Memory B cell (primary cell): ENCODE measurements at regions not wholly inside any gene's neighbourhood (a gene's known extent, or its start where the extent isn't known, plus 50 kb on each side); places are given as distances from the start of the nearest gene placed in this dataset.
"Not testable (repeated sequence)": the region's sequence is repeated elsewhere in the genome, so short reads cannot be mapped to it uniquely, and the experiment has no call there.

Experiments
- ATAC-seq: fragments of 150-1000 bp; cut with Tn5 transposase; 2 replicates; pipeline ENCODE4 v1.10.0; 2021; ENCODE audit warnings: low read depth, mild to moderate bottlenecking, moderate library complexity
- DNase-seq, 2 donors: peaks; one replicate each; pipeline ENCODE4 v3.0.0; 2022; ENCODE audit warnings: low spot score in 2 of 2
- H3K27ac Mint-ChIP-seq: one replicate; pipeline ENCODE4 v1.8.0; 2022; ENCODE audit warnings: mild to moderate bottlenecking, moderate library complexity, mixed read lengths
- H3K27me3 Mint-ChIP-seq: one replicate; pipeline ENCODE4 v1.8.0; 2022; ENCODE audit warnings: mixed read lengths
- H3K36me3 Mint-ChIP-seq: one replicate; pipeline ENCODE4 v1.8.0; 2022; ENCODE audit warnings: mild to moderate bottlenecking, mixed read lengths
- H3K4me1 Mint-ChIP-seq: one replicate; pipeline ENCODE4 v1.8.0; 2022; ENCODE audit warnings: mixed read lengths
- H3K4me3 Mint-ChIP-seq: one replicate; pipeline ENCODE4 v1.8.0; 2022; ENCODE audit warnings: mild to moderate bottlenecking, moderate library complexity, mixed read lengths
- H3K9me3 Mint-ChIP-seq: one replicate; pipeline ENCODE4 v1.8.0; 2022; ENCODE audit warnings: mixed read lengths

DNA sequence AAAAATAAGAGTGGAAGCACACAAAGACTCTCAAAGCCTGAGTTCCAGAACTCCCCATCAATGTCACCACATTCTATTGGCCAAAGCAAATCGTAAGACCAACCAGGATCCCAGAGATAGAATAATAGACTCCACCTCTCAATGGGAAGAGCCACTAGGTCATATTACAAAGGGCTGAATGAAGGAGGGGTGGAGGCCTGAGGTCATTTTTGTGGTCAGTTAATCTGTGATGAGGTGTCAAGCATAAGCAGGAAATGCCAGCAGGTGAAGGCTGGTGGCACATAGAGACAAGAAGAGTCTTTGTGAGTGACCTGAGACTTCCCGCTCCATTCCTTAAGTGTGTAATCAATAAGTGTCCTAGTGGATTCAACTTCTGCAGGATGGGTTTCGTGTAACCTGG, 144.3 kb downstream of the TFCP2L1 start:
- DNase-seq (no peak), ATAC-seq (no peak)
- H3K36me3 Mint-ChIP-seq, result no peaks in the 10 kb centered on the region
- no peak overlapping the region for H3K27ac Mint-ChIP-seq
- no peaks in the 10 kb centered on the region for H3K4me1 Mint-ChIP-seq
- peaks cover 12% of the 10 kb centered on the region for H3K27me3 Mint-ChIP-seq
- no peak overlapping the region for H3K4me3 Mint-ChIP-seq
- peaks cover 2% of the 10 kb centered on the region for H3K9me3 Mint-ChIP-seq

DNA sequence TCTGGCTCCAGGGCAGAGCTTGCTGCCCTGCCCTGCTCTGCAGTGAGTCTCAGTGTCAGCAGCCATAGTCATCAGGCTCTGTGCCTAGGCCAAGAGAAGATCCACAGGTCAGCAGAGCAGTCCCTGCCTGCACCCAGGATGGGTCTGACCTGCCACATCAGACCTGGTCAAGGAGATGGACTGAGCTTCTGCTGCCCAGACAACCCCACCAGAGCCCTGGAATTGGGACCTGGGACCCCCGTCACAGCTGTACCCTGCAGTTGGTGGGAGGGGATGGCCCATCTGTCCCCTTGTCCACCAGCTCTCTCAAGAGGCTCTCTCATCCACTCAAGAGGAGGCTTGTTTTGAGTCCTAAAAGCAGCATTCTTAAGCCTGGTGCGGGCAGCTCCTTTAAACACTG, 142.6 kb downstream of the TFCP2L1 start:
- DNase-seq, result no peak
- no peak overlapping the region for H3K4me3 Mint-ChIP-seq
- no peaks in the 10 kb centered on the region for H3K36me3 Mint-ChIP-seq
- no peak for ATAC-seq
- peaks cover 2% of the 10 kb centered on the region for H3K9me3 Mint-ChIP-seq
- peaks cover 12% of the 10 kb centered on the region for H3K27me3 Mint-ChIP-seq
- no peaks in the 10 kb centered on the region for H3K4me1 Mint-ChIP-seq
- no peak overlapping the region for H3K27ac Mint-ChIP-seq

- Mint-ChIP-seq H3K27ac (no peak overlapping the region), H3K4me1 (no peaks in the 10 kb centered on the region), H3K9me3 (peaks cover 2% of the 10 kb centered on the region), H3K4me3 (no peak overlapping the region), H3K27me3 (peaks cover 12% of the 10 kb centered on the region), H3K36me3 (no peaks in the 10 kb centered on the region)
- DNase-seq, result no peak
- no peak for ATAC-seq
These were observed 140.9 kb downstream of the TFCP2L1 start for GRCh38 chr2:121144111-121144510.

DNA sequence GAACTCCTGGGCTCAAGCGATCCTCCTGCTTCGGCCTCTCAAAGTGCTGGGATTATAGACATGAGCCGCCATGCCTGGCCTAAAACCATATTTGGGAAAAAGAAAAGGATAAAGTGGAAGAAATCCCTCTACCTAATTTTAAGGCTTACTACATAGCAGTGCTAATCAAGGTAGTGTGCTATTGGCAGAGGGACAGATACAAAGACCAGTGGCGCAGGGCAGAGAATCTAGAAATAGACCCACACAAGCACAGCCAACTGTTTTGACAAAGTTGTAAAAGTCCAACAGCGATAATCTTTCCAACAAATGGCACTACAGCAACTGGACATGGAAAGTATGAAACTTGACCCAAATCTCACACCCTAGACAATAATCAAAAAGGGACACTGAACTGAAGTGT, 138.4 kb downstream of the TFCP2L1 start:
- H3K4me1 Mint-ChIP-seq, result no peaks in the 10 kb centered on the region
- no peak overlapping the region for H3K27ac Mint-ChIP-seq
- H3K9me3 Mint-ChIP-seq, result peaks cover 2% of the 10 kb centered on the region
- H3K27me3 Mint-ChIP-seq, result peaks cover 12% of the 10 kb centered on the region
- DNase-seq (no peak), ATAC-seq (no peak)
- no peak overlapping the region for H3K4me3 Mint-ChIP-seq
- H3K36me3 Mint-ChIP-seq, result no peaks in the 10 kb centered on the region

DNA sequence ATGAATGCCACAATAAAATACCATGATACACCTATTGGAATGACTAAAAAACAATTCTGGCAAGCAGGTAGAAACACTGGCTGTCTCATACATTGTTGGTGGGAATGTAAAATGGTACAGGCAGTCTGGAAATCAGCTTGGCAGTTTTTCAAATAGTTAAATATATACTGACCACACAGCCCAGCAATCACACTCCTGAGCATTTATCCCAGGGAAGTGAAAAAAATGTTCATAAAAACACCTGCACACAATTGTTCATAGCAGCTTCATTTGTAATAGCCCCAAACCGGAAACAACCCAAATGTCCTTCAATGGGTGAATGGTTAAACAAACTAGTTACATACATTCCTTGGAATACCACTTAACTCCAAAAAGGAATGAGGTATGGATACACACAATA, 137.2 kb downstream of the TFCP2L1 start:
- Mint-ChIP-seq H3K9me3 (peaks cover 2% of the 10 kb centered on the region), H3K4me1 (no peaks in the 10 kb centered on the region), H3K27ac (no peak overlapping the region), H3K27me3 (peaks cover 9% of the 10 kb centered on the region), H3K4me3 (no peak overlapping the region), H3K36me3 (no peaks in the 10 kb centered on the region)
- ATAC-seq (no peak), DNase-seq (no peak)

DNA sequence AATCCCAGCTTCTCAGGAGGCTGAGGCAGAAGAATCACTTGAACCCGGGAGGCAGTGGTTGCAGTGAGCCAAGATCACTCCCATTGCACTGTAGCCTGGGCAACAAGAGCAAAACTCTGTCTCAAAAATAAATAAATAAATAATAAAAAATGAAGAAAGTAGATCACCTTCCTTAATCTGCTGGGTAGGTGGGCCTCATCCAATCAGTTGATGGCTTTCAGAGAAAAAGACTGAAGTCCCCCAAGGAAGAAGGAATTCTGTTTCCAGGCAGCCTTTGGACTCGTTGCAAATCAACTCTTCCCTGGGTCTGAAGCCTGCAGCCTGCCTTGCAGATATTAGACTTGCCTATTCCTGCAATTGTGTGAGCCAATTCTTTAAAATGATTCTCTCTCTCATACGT, 136.5 kb downstream of the TFCP2L1 start:
- DNase-seq, result no peak
- H3K9me3 Mint-ChIP-seq, result no peaks in the 10 kb centered on the region
- no peak overlapping the region for H3K4me3 Mint-ChIP-seq
- no peak overlapping the region for H3K27ac Mint-ChIP-seq
- no peak for ATAC-seq
- peaks cover 4% of the 10 kb centered on the region for H3K27me3 Mint-ChIP-seq
- H3K4me1 Mint-ChIP-seq, result no peaks in the 10 kb centered on the region
- H3K36me3 Mint-ChIP-seq, result no peaks in the 10 kb centered on the region

DNA sequence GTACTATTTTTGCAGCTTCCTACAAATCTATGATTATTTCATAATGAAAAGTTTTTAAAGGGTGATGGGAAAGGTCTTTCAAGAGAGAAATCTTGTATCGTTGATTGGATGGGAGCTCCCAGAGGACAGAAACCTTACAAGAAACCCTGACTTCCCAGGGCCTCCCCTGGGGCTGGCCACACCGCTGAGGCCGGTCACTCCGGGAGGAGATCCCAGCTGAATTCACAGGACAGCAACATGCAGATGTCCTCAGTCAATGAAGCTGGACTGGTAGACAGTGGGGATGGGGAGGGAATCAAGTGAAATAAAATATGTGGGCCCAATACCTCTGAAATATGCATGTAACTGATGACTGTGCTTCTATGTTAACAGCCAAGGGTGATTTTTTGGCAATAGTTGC, 135.6 kb downstream of the TFCP2L1 start:
- DNase-seq, result no peak
- H3K4me1 Mint-ChIP-seq, result no peaks in the 10 kb centered on the region
- H3K27ac Mint-ChIP-seq, result no peak overlapping the region
- no peak for ATAC-seq
- H3K9me3 Mint-ChIP-seq, result no peaks in the 10 kb centered on the region
- no peaks in the 10 kb centered on the region for H3K27me3 Mint-ChIP-seq
- no peak overlapping the region for H3K4me3 Mint-ChIP-seq
- H3K36me3 Mint-ChIP-seq, result no peaks in the 10 kb centered on the region

DNA sequence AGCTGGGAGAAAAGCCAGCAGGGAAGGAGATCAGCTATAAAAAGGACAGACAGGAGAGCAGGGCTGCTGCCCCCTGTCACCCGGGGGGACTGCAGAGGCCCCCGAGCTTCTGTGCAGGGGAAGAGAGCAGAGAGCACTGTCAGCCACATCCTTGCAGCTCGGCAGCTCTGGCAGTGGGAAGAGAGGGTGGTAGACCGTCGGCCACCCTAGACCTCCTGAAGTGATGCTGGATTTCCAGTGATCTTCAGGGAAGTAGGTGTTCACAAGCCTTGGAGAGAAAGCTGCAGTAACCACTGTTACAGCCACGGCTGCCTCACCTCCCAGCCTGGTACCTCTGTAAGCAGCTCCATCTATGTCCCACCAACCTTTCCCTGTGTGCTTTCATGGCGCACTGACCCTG, 134.9 kb downstream of the TFCP2L1 start:
- Mint-ChIP-seq H3K36me3 (no peaks in the 10 kb centered on the region), H3K4me1 (no peaks in the 10 kb centered on the region), H3K9me3 (no peaks in the 10 kb centered on the region), H3K4me3 (no peak overlapping the region), H3K27me3 (no peaks in the 10 kb centered on the region), H3K27ac (no peak overlapping the region)
- no peak for DNase-seq
- no peak for ATAC-seq

GRCh38 chr2:121150713-121151112, 134.3 kb downstream of the TFCP2L1 start:
- H3K36me3 Mint-ChIP-seq, result no peaks in the 10 kb centered on the region
- no peak for ATAC-seq
- no peaks in the 10 kb centered on the region for H3K27me3 Mint-ChIP-seq
- H3K4me3 Mint-ChIP-seq, result no peak overlapping the region
- H3K4me1 Mint-ChIP-seq, result no peaks in the 10 kb centered on the region
- DNase-seq, result no peak
- H3K9me3 Mint-ChIP-seq, result peaks cover 1% of the 10 kb centered on the region
- H3K27ac Mint-ChIP-seq, result no peak overlapping the region

GRCh38 chr2:121151311-121152109, 133.5 kb downstream of the TFCP2L1 start:
- Mint-ChIP-seq H3K4me3 (no peak overlapping the region), H3K9me3 (peaks cover 3% of the 10 kb centered on the region), H3K36me3 (no peaks in the 10 kb centered on the region), H3K27me3 (no peaks in the 10 kb centered on the region), H3K4me1 (no peaks in the 10 kb centered on the region), H3K27ac (no peak overlapping the region)
- no peak for DNase-seq
- ATAC-seq, result no peak

DNA sequence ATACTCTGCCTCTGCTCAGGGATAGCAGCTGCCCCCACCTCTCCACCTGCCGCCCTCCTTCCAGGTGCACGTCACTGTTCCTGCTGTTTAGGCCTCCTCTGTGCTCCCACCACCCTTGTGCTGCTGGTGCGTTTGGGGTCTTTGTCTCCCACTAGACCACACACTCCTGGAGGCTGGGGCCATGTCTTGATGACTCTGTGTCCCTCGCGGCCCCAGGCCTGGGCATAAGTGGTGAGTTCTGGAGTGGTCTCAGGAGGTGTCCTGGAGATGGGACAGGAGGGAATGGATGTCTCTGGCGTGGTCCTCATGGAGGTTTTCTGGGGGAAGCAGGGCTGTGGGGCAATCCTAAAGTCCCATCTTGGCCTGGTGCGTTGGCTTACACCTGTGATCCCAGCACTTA, 132.1 kb downstream of the TFCP2L1 start:
- Mint-ChIP-seq H3K4me3 (no peak overlapping the region), H3K9me3 (peaks cover 9% of the 10 kb centered on the region), H3K36me3 (no peaks in the 10 kb centered on the region), H3K4me1 (no peaks in the 10 kb centered on the region), H3K27ac (no peak overlapping the region), H3K27me3 (no peaks in the 10 kb centered on the region)
- no peak for ATAC-seq
- DNase-seq, result no peak

GRCh38 chr2:121153516-121153915, 131.5 kb downstream of the TFCP2L1 start:
- ATAC-seq (no peak), DNase-seq (no peak)
- H3K36me3 Mint-ChIP-seq, result peaks cover 3% of the 10 kb centered on the region
- no peak overlapping the region for H3K4me3 Mint-ChIP-seq
- no peaks in the 10 kb centered on the region for H3K27me3 Mint-ChIP-seq
- peaks cover 14% of the 10 kb centered on the region for H3K9me3 Mint-ChIP-seq
- no peaks in the 10 kb centered on the region for H3K4me1 Mint-ChIP-seq
- no peak overlapping the region for H3K27ac Mint-ChIP-seq

DNA sequence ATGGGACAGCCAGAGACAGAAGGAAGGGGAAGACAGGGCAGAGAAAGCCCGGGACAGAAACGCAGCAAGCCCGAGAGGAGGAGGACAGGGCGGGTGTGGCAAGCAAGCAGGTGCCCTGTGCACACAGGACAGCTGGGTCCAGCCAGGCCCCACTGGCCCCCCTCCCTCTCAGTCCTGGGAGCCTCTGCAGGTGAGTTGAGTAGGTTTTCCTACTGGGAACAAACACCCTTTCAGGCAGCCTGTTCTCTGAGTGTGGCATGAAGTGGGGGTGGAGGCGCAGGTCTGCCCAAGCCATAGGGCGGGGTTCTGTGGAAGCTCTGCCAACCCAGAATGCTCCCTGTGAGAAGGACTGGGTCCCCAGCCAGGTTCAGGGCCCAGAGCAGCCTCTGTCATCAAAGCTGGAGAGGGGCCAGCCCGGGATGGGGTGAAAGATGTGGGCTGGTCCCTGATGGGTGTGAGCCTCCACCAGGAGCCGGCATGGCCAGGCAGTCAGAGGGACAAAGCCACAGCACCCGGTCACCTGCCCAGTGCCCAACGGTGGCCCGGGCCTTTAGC, 129.4 kb downstream of the TFCP2L1 start:
- Mint-ChIP-seq H3K27ac (no peak overlapping the region), H3K9me3 (peaks cover 16% of the 10 kb centered on the region), H3K4me3 (no peak overlapping the region), H3K27me3 (no peaks in the 10 kb centered on the region), H3K4me1 (no peaks in the 10 kb centered on the region), H3K36me3 (peaks cover 3% of the 10 kb centered on the region)
- ATAC-seq, result no peak
- no peak for DNase-seq

- H3K9me3 Mint-ChIP-seq, result peaks cover 16% of the 10 kb centered on the region
- H3K36me3 Mint-ChIP-seq, DNase-seq, H3K27me3 Mint-ChIP-seq, H3K4me1 Mint-ChIP-seq, ATAC-seq, H3K27ac Mint-ChIP-seq, H3K4me3 Mint-ChIP-seq: not testable (repeated sequence)
These were observed 127.5 kb downstream of the TFCP2L1 start for GRCh38 chr2:121157481-121157880.
